Peyer's patch (tissue), 4 donors: ENCODE measurements at regions not wholly inside any gene's neighbourhood (a gene's known extent, or its start where the extent isn't known, plus 50 kb on each side); places are given as distances from the start of the nearest gene placed in this dataset.

Experiments used
- CTCF ChIP-seq, 6 experiments: fragments of 450-650 bp in 4 of 6; fragments of 200-600 bp in 2 of 6; sonication (generic) in 1 of 6; IDR thresholded peaks; one replicate each; pipeline ENCODE4 v1.5.1; 2017 to 2019; ENCODE audit warnings: antibody characterized with exemption in 6 of 6, mild to moderate bottlenecking in 3 of 6, moderate library complexity in 1 of 6
- POLR2A ChIP-seq, 2 donors: fragments of 450-650 bp; IDR thresholded peaks; one replicate each; pipeline ENCODE4 v1.5.1; 2017; ENCODE audit warnings: antibody characterized with exemption in 2 of 2, mild to moderate bottlenecking in 2 of 2, moderate library complexity in 2 of 2

- no peak for TF ChIP-seq POLR2A (IDR thresholded peaks at IDR 0.05)
- TF ChIP-seq CTCF (IDR thresholded peaks at IDR 0.05), result no peak
Measured at GRCh38 chr20:51894619-51895018, 92.3 kb upstream of the SALL4 start.
